Glutamatergic neuron (in vitro differentiated cells): ENCODE measurements at regions not wholly inside any gene's neighbourhood (a gene's known extent, or its start where the extent isn't known, plus 50 kb on each side); places are given as distances from the start of the nearest gene placed in this dataset.

Experiments
- DNase-seq: peaks from one replicate; pipeline ENCODE4 v3.0.0; 2022
- H3K27ac Mint-ChIP-seq: one replicate; pipeline ENCODE4 v1.8.0; 2020; ENCODE audit warnings: mild to moderate bottlenecking, mixed read lengths, inconsistent platforms; ENCODE audit not compliant: unreplicated experiment
- H3K27me3 Mint-ChIP-seq: one replicate; pipeline ENCODE4 v1.8.0; 2020; ENCODE audit warnings: mild to moderate bottlenecking, moderate library complexity, mixed read lengths, inconsistent platforms; ENCODE audit not compliant: unreplicated experiment
- H3K36me3 Mint-ChIP-seq: one replicate; pipeline ENCODE4 v1.8.0; 2020; ENCODE audit warnings: mild to moderate bottlenecking, mixed read lengths, inconsistent platforms; ENCODE audit not compliant: unreplicated experiment
- H3K4me1 Mint-ChIP-seq: one replicate; pipeline ENCODE4 v1.8.0; 2020; ENCODE audit warnings: mild to moderate bottlenecking, low read depth, mixed read lengths, inconsistent platforms; ENCODE audit not compliant: unreplicated experiment
- H3K4me3 Mint-ChIP-seq: one replicate; pipeline ENCODE4 v1.8.0; 2020; ENCODE audit warnings: mild to moderate bottlenecking, mixed read lengths, inconsistent platforms; ENCODE audit not compliant: unreplicated experiment
- H3K9me3 Mint-ChIP-seq: one replicate; pipeline ENCODE4 v1.8.0; 2020; ENCODE audit warnings: mild to moderate bottlenecking, moderate library complexity, mixed read lengths, inconsistent platforms; ENCODE audit not compliant: unreplicated experiment
- CTCF ChIP-seq: fragments of 200-600 bp; sonication (generic); IDR thresholded peaks from one replicate; pipeline ENCODE4 v1.5.0; 2021; ENCODE audit not compliant: partially characterized antibody, unreplicated experiment

- DNase-seq = no peak
- H3K27me3 Mint-ChIP-seq = peaks cover 5% of the 10 kb centered on the region
- H3K36me3 Mint-ChIP-seq = peaks cover 10% of the 10 kb centered on the region
- TF ChIP-seq CTCF = no peak
- H3K27ac Mint-ChIP-seq = no peak overlapping the region
- no peaks in the 10 kb centered on the region for H3K9me3 Mint-ChIP-seq
- H3K4me3 Mint-ChIP-seq = no peak overlapping the region
- H3K4me1 Mint-ChIP-seq = peaks cover 4% of the 10 kb centered on the region
Observed at GRCh38 chr10:43928425-43928968, 279.8 kb upstream of the ZNF32 start.

DNA sequence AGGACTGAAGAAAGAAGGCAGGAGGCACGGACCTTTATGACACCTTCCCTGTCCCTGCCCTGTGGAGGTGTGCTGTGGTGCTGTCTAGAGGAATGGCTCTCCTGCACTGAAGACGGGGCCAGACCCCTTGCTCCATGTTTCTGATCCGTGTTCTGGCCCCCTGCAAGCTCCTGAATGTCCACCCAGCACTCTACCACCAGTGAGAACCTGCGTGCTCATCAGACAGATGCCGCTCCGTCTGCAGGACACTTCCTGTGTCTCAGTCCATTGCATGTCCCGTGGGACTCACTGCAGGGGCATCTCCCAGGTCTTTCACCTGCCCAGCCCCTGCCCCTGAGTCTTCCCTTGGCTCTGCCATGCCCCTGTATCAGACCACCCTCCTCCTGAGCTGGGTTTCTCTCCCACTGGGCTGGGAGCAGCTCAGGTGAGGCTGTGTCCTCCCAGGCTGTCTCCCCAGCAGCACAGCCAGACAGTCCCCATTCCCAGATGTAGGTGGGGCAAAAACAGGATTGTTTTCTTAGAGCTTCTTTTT, 278.3 kb upstream of the ZNF32 start:
- Mint-ChIP-seq H3K27me3 (peaks cover 7% of the 10 kb centered on the region), H3K36me3 (peaks cover 17% of the 10 kb centered on the region), H3K4me3 (no peak overlapping the region), H3K9me3 (no peaks in the 10 kb centered on the region), H3K27ac (no peak overlapping the region), H3K4me1 (peaks cover 4% of the 10 kb centered on the region)
- TF ChIP-seq CTCF = no peak
- DNase-seq = no peak

GRCh38 chr10:43926371-43926770, 277.7 kb upstream of the ZNF32 start:
- Mint-ChIP-seq H3K27ac (no peak overlapping the region), H3K4me1 (peaks cover 4% of the 10 kb centered on the region), H3K27me3 (peaks cover 8% of the 10 kb centered on the region), H3K36me3 (peaks cover 19% of the 10 kb centered on the region), H3K9me3 (no peaks in the 10 kb centered on the region), H3K4me3 (no peak overlapping the region)
- no peak for DNase-seq
- TF ChIP-seq CTCF = no peak

DNA sequence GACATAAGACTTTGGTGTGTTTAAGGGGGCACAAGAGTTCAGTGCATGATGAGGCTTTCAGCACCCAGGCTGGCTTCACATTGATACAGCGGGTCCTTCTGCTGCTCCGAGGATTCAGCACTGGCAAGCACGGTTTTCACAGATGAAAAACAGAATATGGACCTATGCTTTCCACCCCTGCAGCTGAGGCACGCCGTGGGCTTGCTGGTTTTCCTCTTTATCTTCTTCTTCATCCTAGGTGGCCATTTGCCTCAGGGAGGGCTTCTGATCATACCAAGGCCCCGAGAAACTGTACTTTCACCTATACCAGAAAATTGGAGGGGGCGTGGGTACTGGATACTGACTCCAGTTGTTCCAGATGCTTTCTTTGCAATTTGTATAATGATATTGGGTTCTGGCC, 277.1 kb upstream of the ZNF32 start:
- peaks cover 7% of the 10 kb centered on the region for H3K27me3 Mint-ChIP-seq
- peaks cover 4% of the 10 kb centered on the region for H3K4me1 Mint-ChIP-seq
- no peaks in the 10 kb centered on the region for H3K9me3 Mint-ChIP-seq
- TF ChIP-seq CTCF = no peak
- peaks cover 23% of the 10 kb centered on the region for H3K36me3 Mint-ChIP-seq
- no peak overlapping the region for H3K4me3 Mint-ChIP-seq
- H3K27ac Mint-ChIP-seq = no peak overlapping the region
- no peak for DNase-seq

DNA sequence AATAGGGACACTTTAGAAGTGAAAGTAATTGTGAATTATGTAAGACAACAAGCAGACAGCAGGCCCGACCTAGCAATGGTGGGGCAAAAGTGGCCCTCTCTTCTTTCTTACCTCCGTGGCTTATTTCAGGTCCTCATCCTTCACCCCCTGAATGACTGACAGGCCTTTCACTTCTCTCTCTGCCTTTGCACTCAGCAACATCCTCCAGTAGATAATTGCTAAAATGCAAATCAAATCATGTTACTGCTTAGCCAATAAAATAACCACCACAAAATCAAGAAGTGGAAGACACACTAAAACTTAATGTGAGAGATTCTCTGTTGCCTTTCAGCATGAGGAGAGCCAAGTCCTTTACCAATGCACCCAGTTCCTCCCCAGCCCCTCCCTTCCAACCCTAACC, 274.6 kb upstream of the ZNF32 start:
- TF ChIP-seq CTCF = no peak
- Mint-ChIP-seq H3K9me3 (no peaks in the 10 kb centered on the region), H3K36me3 (peaks cover 23% of the 10 kb centered on the region), H3K27ac (no peak overlapping the region), H3K27me3 (peaks cover 9% of the 10 kb centered on the region), H3K4me1 (peaks cover 4% of the 10 kb centered on the region), H3K4me3 (no peak overlapping the region)
- no peak for DNase-seq
